Stimulated activated CD4-positive, alpha-beta T cell treated with anti-CD3 and anti-CD28 coated beads, Interleukin-2, amount 100 ng/mL, for 4 hours (primary cell): ENCODE measurements at regions not wholly inside any gene's neighbourhood (a gene's known extent, or its start where the extent isn't known, plus 50 kb on each side); places are given as distances from the start of the nearest gene placed in this dataset.
"Not testable (repeated sequence)": the region's sequence is repeated elsewhere in the genome, so short reads cannot be mapped to it uniquely, and the experiment has no call there.

Experiments
- DNase-seq: peaks from one replicate; pipeline ENCODE4 v3.0.0-alpha.2; 2020; ENCODE audit warnings: low read depth

DNA sequence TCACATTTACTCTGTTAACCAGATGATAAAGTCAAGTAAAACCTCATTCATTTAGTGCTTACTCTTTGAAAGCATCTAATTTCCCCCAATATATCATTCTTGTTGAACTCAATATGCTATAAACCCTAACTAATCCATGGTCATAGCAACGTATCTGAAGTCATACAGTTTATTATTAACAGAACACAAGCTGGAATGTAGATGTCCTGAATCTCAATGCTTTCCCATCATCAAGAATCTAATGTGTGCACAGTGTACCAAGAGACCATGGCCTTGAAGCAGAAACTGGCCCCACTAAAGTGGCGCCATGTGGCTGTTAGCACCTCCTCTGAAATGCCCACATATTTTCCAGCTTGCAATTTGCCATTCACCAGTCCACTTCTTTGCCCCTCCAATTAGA lies 245.8 kb downstream of the SOX9 start:
- no peak for DNase-seq

DNA sequence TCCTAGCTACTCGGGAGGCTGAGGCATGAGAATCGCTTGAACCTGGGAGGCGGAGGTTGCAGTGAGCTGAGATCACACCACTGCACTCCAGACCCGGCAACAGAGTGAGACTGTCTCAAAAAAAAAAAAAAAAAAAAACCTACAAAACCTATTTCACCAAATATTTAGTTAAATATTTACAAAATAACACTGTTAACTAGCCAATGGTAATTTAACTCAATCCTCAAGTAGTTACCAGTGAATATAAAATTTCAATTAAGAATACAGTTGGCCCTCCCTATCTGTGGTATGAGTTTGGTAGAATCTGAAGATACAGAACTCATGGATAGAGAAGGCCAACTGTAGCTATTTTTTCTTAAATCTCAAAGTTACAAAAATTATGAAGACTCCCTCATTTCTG lies 247.4 kb downstream of the SOX9 start:
- DNase-seq, result no peak

DNA sequence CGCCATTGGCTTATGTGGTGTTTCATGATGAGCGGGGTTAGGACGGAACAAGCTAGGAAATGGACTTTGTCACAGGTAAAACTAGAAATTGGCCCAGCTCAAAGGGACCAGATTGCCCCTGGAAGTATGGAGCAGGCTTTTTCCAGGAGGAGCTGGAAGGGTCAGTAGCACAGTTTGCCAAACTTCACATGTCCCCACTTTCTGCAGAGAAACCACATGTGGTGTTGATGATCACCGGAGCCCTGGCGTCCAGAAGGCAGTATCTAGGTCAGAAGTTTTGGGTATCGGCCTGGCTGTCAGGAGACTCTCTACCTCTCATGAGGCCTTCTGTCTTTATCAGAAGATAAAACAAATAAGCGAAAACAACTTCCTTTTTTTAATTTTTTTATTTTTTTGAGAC lies 248.5 kb downstream of the SOX9 start:
- DNase-seq, result no peak

DNA sequence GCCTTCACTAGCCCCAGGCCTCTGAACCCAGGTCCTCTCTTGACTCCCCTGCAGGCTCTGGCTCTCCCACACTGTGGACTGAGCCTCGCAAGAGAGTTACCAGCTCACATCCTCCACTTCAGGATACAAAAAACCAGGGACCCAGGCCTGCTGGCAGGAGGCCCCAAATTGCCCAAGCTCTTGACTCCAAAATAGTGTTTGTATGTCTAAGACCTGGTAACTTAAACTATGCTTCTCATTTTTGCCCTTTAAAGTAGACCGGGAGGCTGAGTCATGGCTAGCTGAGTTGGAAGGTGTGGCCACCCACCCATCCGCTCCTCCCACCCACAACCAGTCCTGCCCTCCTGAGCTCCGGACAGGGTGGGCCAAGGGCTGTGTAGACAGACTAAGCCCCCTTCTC lies 250.0 kb downstream of the SOX9 start:
- no peak for DNase-seq

DNA sequence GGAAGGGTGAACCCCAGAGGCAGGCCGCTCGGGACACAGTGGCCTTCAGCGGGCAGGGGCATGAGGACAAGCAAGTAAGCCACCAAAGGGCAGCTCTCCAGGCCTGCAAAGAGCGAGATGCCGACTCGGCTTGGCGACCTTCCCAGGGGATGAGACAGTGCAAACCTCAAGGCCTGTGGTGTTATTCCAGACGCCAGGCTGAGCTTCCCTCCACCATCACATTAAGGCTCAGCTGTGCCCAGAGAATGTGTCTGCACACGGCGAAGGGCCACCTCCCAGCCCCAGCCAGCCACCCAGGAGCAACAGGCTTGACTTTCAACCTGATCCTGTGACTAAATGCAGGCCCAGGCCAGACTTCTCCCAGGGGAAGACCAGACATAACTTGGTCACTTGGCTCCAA lies 251.4 kb downstream of the SOX9 start:
- no peak for DNase-seq

DNA sequence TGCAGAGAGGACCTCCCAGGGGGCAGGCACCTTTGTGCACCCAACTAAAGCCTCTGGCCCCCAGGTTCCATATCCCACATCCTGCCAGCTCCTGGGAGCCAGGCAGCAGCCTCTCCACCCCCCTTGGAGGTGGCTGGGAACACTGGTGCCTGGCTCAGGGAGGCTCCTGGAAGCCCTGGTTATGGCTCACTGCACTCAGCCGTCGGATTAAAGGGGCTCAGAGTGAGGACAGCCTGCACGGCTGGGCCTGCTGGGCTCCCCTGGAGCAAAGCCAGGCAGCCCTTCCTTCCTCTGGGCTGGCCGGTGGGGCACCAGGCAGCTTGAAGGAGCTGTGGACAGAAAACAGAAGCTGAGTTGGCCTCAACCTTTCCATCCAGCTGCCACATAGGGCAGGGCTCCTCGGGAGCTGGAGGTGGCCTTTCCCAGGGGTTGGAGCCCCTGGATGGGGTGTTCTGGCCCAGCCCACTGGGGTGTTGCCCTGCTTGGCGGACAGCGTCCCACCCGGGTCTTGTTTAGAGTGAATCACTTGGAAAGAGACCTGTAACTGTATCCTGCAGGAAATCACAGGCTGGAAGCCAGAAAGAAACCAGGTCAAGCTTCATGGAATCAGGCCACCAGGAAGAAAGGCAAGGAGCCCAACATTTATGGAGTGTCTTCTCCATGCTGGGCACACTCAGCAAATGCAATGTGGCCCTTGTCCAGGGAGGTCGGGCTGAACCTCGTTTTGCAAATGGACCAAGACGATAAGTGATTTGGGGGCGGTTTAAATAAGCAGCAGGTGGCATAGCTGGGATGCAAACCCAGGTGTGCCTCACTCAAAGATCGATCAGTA lies 253.3 kb downstream of the SOX9 start:
- DNase-seq, result no peak

DNA sequence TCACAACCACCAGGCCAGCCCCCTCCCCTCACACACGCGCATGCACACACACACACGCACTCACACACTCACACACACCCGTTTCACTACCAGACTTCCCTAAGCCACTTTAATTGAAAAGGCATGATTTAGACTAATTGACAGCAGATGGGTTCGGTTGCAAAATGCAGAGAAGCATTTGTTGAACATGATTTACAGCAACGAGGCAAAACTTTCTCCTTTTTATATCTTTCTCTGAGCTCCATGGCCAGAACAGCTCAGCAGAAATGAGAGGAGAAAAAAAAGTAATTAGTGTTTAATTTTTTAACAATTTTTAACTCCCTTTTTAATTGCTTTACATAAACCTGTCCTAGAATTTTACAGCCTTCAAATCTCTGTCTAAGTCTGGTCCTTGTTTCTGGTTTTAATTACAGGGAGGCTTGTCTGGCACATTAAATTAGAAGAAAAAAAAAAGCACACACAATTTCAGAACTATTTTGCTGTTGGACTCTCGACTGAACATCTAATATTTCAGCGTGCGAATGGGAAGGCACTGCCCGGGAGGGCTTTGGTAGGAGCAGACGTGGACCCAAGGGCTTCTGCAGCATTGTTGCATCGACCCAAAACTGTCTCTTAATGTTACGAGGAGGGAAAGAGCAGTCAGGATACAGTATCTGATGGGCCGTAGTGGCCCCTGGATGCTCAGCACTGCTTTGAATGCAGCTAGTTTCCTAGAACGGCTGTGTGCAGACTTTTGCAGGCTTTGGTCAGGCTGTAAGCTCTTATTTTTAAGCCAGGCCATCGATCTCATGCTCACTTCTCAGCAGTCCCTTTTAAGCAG lies 255.9 kb downstream of the SOX9 start:
- DNase-seq, result no peak

DNA sequence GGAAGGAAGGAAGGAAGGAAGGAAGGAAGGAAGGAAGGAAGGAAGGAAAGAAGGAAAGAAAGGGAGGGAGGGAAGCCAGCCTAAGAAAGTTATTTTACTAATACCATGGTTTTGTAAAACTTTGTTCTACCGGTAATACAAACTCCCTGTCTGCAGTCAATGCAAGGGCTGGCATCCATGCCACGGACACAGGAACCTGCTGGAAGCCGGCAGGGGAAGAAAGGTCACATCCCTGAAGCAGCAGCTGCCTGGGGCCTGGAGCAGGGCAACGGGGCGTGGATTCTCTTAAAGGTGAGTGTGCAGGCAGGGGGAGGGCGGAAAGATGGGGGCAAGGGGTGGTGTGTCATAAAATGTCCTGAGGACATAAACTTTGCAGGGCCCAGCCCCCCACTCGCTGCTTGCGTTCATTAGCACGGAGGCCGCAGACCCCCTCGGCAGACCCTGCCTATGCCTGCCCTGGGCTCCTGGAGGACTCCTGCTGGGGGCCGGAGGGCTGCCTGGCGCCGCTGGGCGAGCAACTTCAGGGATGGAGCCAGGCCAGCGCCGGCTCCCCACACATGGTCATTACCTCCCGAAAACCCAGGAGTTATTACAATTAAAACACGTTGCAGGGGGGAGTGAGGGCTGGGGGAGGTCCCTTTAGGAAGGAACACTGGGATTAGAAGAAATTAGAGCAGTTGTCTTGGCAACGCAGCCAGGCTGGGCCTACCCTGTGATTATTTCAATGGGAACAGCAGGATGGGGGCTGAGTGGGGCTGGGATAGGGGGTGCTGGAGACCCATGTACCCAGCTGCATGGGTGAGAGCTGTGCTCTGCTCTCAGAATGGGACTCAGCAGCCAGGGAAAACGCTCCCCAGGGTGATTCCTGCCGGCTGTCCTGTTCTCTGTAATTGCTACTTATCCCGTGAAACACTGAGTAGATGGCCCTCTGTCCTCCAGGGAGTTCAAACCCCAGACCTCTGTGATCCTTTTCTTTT lies 257.9 kb downstream of the SOX9 start:
- DNase-seq, result no peak

DNA sequence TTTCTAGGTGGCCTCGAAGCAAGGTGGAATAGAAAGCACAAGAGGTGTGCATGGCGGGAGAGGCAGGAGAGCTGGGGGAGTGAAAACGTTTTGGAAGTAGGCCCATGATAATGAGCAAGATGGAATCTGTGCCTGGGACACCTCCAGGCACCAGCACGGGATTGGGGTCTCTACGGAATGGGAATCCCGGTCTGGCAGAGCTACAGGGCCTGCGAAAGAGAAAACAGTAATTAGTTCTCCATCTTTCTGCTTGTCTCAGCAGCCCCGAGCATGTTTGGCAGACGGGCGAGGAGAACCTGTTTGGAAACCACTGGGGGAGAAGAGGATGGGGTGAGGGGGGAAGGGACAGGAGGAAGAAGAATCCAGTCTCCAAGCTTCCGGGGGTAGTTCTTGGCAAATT lies 258.7 kb downstream of the SOX9 start:
- no peak for DNase-seq

DNA sequence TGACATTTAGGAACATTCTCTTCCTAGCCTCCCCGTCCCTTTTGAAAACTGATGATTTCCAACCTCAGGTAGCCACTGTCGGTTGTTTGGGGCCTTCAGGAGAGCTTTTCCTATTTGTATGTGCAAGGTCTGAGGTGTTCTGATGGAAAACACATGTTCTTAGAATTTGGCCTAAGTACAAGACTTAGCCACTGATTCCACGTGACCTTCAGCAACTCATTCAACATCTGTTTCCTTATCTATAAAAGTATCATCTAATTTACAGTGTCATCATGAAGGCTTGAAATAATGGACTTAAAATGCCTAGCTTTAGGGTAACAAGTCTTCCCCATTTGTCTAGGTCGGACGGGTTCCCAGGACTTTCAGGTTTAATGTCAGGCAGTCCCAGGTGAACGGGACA lies 259.3 kb downstream of the SOX9 start:
- DNase-seq, result no peak

DNA sequence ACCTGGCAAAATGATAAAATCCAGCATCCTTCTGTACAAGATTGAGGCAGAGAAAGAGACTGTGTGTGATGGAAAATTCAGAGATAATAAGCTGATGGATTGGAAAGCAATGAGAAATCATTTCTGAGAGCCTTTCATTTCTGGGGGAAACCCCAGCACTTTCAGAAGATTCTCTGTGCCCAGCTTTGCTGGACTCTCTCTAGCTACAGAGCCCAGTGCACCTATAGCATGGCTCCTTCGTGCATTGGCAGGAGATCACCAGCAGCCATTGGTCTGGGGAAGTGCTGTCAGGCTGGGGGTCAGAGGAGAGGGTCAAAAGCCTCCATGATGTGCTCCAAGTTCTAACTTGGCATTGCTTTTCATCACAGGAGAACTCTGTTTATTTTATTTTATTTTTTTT lies 259.9 kb downstream of the SOX9 start:
- no peak for DNase-seq

DNA sequence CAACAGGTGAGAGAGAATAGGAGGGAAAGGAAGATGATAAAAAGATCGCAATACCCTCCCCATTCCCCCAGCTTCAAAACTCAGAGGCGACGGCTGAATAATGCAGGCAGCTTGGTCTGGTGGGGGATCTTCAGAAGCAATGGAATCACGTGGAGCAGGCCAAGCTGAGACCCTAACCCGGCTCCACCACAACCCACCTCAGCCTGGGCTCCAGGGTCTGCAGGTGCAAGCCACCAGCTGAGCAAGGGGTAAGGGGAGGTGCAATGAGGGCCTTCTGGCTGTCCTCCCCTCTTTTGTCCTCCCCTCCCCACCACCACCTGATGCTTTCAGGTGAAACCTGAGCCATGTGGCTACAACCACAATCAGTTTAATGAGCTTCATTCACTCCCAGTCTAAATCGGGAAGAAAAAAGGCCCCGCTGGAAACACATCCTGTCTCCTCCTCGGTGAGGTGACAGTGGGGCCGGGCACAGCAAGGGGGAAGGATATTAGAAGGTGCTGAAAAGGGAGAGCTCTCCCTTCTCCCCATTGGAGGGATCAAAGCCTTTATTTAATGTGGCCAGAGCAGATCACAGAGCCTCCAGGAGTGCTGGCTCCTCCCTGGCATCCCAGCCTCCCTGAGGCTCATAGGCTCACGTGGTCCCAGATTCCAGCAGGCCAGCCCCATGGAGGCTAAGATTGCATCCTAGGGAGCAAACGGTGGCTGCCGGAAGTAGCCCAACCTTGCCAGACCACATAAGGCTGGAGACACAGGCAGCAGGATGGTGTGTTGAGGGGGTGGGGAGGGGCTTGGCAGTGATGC lies 261.0 kb downstream of the SOX9 start:
- DNase-seq, result no peak

DNA sequence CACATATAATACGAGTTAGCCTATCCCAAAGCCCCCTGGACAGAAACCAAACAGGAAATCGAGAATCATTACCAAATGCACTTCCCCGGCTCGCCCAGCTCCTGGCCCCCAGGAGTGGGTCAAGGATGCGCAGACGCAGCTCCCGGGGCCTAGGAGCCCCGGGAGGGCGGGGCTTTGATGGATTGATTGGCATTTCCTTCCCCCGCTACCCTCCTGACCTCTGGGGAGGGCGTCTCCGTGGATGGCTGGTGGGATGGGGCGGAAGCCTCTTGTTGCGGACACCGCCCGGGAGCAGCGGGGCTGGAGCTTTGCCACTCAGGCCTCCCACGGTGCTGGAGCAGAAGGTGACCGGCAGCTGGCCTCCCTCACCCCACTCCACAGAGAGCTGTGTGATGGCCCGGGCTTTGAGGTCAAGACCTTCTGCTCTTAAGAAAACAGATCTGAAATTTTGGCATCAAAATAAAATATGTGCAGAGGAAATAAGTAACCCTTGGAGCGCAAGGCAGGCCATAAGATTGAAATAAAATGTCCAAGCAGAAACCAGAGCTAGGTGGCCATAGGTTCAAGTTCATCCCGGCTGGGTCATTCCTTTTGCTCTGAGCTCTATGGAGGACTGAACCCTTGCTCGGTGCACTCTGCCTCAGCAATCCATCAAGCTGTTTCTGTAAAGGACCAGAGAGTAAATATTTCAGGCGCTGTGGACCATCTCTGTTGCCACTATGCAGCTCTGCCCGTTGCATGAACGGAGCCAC lies 262.3 kb downstream of the SOX9 start:
- no peak for DNase-seq

DNA sequence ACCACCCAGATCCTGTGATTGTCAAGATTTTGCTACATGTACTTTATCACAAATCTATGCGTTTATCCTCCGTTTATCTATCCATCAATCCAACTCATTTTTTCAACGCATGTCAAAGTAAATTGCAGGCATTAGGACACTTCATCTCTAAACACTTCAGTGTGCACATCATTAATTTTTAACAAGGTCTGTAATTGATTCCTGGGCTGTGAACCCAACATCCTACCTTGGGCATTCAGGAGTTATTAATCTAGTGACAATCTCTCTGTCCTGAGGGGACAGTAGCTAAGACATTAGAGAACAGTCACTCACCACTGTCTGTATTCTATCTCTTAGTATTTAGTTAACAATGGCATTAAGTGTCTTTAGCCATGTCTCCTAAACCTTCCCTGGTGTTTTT lies 264.7 kb downstream of the SOX9 start:
- no peak for DNase-seq

DNA sequence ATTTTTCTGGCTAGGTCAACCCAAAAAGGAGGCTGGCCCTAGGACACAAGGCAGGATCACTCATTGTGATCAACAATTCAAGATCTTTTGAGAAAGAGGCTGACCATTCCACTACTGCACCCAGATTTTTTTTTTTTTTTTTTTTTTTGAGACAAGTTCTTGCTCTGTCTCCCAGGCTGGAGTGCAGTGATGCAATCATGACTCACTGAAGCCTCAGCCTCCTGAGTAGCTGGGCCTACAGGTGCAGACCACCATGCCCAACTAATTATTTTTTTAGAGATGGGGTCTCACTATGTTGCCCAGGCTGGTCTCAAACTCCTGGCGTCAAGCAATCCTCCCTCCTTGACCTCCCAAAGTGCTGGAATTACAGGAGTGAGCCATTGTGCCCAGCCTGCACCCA lies 265.4 kb downstream of the SOX9 start:
- not testable (repeated sequence) for DNase-seq

DNA sequence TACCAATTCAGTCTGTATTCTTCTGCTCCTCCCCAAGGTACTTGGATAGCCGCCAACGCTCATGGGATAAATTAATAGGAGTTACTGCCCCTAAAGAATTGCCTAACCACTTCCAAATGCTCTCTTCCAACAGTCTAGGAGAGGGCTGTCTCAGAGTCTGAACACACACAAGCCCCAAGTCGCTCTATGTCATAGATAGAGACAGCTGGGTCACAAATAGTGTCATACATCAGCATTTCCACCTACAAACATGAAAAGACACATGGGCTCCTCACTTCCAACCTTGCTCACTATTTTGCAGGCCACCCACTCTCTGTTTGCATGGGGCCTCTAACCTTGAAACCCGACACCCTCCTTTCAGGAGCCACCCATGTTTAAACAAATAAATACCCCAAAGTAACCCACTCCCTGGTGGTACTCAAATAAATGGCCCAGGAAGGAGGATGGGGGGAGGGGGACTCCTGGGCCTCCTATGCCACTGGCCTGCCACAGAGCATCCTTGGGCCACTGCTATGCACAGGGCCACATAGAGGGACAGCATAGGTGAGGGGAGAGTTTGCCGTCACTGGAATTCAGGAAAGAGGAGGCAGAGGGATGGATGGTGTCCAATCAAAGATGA lies 265.9 kb downstream of the SOX9 start:
- no peak for DNase-seq

DNA sequence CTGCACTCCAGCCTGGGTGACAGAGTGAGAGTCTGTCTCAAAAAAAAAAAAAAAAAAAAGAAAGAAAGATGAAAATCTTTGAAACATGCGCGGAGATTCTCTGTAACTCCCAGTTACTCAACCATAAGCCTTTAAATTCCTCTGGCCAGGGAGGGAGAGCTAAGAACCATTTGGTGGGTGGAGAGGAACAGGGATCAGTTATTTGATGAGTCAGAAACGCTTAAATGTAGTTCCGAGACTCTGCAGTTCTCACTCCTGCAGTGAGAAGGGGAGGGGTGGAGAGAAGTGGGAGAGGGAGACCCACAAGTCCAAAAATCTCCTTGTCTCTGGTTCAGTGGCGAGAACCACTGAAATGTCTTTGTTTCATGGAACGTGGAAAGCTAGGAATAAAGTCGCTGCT lies 266.7 kb downstream of the SOX9 start:
- DNase-seq, result no peak

DNA sequence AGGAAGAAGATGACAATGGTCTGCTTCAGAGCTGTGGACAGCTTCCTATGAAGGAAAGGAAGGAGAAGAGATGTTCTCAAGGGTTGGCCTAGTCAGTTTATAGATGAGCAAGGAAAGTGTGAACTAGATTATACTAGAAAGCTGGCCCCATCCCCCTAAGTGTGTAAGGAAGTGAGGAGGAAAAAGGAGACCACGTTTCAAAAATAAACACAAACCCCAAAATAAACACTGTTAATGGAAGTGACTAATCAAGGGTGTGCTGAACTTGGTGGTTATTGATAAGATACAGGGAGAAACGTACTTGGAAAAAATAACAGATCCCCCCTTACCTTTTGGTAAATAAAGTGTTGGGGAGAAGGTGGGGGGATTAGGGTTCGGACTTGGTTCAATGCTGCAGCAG lies 267.1 kb downstream of the SOX9 start:
- DNase-seq, result no peak

DNA sequence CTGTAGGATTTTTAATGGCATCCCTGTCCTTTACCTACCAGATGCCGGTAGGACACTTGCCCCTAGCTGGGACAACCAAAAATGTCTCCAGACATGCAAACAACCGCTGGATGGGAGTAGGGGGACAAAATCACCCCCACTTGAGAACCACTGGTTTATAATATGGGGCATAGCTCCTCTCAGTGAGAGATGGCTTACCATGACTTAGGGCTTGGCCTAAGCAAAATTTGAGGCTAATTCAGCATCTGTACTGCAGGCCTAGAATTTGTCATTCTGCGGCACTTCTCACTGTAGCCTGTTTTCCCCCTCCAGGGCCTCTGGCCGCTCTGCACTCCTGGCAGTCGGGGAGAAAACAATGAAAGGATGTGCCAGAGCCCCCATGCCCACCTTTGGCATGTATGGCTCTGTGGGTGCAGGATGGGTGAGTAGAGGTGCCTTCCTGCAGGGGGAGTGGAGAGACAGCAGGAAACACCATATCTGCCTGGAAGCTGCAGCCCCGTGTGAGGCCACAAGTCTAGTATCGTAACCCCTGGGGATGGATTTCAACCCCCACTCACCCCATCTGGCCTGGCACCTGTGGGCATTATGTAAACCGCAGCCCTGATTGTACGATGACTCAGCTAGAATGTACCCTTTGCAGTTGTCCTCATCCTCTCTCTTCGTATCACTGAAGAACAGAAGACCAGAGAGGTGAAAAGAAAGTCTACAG lies 268.1 kb downstream of the SOX9 start:
- DNase-seq, result no peak
